Hepatocyte (in vitro differentiated cells): ENCODE measurements at regions not wholly inside any gene's neighbourhood (a gene's known extent, or its start where the extent isn't known, plus 50 kb on each side); places are given as distances from the start of the nearest gene placed in this dataset.

ENCODE experiments used
- DNase-seq: peaks from one replicate; pipeline ENCODE4 v3.0.0-alpha.2; 2016; ENCODE audit warnings: low spot score
- H2AFZ ChIP-seq: fragments of 200-600 bp; sonication (generic); 2 replicates; pipeline ENCODE4 v1.6.0; 2016; ENCODE audit warnings: antibody characterized with exemption, mild to moderate bottlenecking
- H3K27ac ChIP-seq: fragments of 200-600 bp; sonication (generic); 2 replicates; pipeline ENCODE4 v1.5.1; 2016; ENCODE audit warnings: mild to moderate bottlenecking
- H3K27me3 ChIP-seq: fragments of 200-600 bp; sonication (generic); 2 replicates; pipeline ENCODE4 v1.6.1; 2016
- H3K36me3 ChIP-seq: fragments of 200-600 bp; sonication (generic); replicated peaks from 2 replicates; pipeline ENCODE4 v1.5.1; 2016; ENCODE audit warnings: low read depth; ENCODE audit not compliant: insufficient read depth
- H3K4me1 ChIP-seq: fragments of 200-600 bp; sonication (generic); 2 replicates; pipeline ENCODE4 v1.5.1; 2016; ENCODE audit warnings: mild to moderate bottlenecking, moderate library complexity; ENCODE audit not compliant: insufficient read depth
- H3K4me2 ChIP-seq: fragments of 200-600 bp; sonication (generic); 2 replicates; pipeline ENCODE4 v1.6.0; 2016
- H3K4me3 ChIP-seq: fragments of 200-600 bp; sonication (generic); 2 replicates; pipeline ENCODE4 v1.5.1; 2016; ENCODE audit warnings: mild to moderate bottlenecking
- H3K79me2 ChIP-seq: fragments of 200-600 bp; sonication (generic); 2 replicates; pipeline ENCODE4 v1.6.0; 2017; ENCODE audit warnings: mild to moderate bottlenecking
- H3K9me2 ChIP-seq: fragments of 200-600 bp; sonication (generic); replicated peaks from 2 replicates; pipeline ENCODE4 v1.6.0; 2017; ENCODE audit warnings: mild to moderate bottlenecking; ENCODE audit not compliant: insufficient read depth
- H3K9me3 ChIP-seq: fragments of 200-600 bp; sonication (generic); 2 replicates; pipeline ENCODE4 v1.5.1; 2016; ENCODE audit warnings: low read depth, mild to moderate bottlenecking
- H4K20me1 ChIP-seq: fragments of 200-600 bp; sonication (generic); 2 replicates; pipeline ENCODE4 v1.6.0; 2016; ENCODE audit warnings: mild to moderate bottlenecking; ENCODE audit not compliant: insufficient read depth, poor library complexity, severe bottlenecking
- EZH2 ChIP-seq: fragments of 200-600 bp; sonication (generic); IDR thresholded peaks from 2 replicates; pipeline ENCODE4 v1.6.1; 2016; ENCODE audit warnings: antibody characterized with exemption, mild to moderate bottlenecking, borderline replicate concordance
- EZH2phosphoT487 ChIP-seq: fragments of 200-600 bp; sonication (generic); IDR thresholded peaks from one replicate; pipeline ENCODE4 v1.6.1; 2018; ENCODE audit warnings: antibody characterized with exemption, mild to moderate bottlenecking, low read depth, moderate library complexity; ENCODE audit not compliant: unreplicated experiment, severe bottlenecking
- whole genome bisulfite sequencing: methylation state at CpG from one replicate; pipeline ENCODE4 v1.1.6; 2016; ENCODE audit warnings: low lambda C conversion rate; ENCODE audit errors: missing lambda C conversion rate; 5-methylcytosine and 5-hydroxymethylcytosine counted together
- TF ChIP-seq, protein P1 (sequence below): fragments of 200-600 bp; sonication (generic); IDR thresholded peaks from 2 replicates; pipeline ENCODE4 v1.5.1; 2016; ENCODE audit warnings: antibody characterized with exemption, mild to moderate bottlenecking; ENCODE audit not compliant: poor library complexity

DNA sequence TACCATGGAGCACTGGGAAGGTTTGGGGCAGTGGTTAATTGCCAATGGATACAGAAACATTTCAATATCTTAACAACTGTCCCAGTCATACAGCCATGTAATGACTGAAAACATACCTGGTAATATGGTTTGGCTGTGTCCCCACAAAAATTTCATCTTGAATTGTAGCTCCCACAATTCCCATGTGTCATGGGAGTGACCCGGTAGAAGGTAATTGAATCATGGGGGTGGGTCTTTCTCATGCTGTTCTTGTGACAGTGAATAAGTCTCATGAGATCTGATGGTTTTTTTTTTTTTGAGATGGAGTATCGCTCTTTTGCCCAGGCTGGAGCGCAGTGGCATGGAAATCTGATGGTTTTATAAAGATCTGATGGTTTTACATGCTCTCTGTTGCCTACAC is 284.4 kb downstream of the TCF7L2 start:
- Histone ChIP-seq H2AFZ (no peak overlapping the region), H3K79me2 (no peaks in the 10 kb centered on the region), H3K36me3 (no peaks in the 10 kb centered on the region), H3K9me3 (no peaks in the 10 kb centered on the region), H3K4me1 (no peaks in the 10 kb centered on the region), H3K4me3 (no peak overlapping the region), H3K27ac (no peak overlapping the region), H3K4me2 (no peak overlapping the region), H3K27me3 (no peaks in the 10 kb centered on the region), H3K9me2 (no peaks in the 10 kb centered on the region), H4K20me1 (no peaks in the 10 kb centered on the region)
- 95% methylated on average over 3 of the region's 3 CpGs for WGBS
- TF ChIP-seq EZH2 (no peak), EZH2phosphoT487 (no peak)
- TF ChIP-seq, protein P1, sequence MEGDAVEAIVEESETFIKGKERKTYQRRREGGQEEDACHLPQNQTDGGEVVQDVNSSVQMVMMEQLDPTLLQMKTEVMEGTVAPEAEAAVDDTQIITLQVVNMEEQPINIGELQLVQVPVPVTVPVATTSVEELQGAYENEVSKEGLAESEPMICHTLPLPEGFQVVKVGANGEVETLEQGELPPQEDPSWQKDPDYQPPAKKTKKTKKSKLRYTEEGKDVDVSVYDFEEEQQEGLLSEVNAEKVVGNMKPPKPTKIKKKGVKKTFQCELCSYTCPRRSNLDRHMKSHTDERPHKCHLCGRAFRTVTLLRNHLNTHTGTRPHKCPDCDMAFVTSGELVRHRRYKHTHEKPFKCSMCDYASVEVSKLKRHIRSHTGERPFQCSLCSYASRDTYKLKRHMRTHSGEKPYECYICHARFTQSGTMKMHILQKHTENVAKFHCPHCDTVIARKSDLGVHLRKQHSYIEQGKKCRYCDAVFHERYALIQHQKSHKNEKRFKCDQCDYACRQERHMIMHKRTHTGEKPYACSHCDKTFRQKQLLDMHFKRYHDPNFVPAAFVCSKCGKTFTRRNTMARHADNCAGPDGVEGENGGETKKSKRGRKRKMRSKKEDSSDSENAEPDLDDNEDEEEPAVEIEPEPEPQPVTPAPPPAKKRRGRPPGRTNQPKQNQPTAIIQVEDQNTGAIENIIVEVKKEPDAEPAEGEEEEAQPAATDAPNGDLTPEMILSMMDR, result no peak
- no peak for DNase-seq

DNA sequence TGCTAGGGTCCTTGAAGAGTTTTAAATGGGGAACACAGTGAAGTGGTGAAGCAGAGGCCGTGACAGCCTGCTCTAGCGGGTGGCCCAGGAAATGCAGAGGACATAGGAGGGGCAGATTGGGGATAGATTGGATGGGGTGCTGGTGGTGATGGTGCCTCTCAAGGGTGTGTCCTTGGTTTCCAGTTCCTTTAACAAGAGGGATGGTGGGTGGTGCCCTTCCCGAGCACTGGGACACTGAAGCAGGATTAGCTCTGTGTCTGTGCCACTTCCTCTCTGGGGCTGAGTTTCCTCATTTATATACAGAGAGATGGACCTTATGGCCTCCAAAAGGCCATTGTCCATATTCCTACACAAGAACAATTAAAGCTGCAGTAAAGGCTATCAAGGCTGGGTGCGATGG is 285.5 kb downstream of the TCF7L2 start:
- Histone ChIP-seq H3K9me2 (no peaks in the 10 kb centered on the region), H3K79me2 (no peaks in the 10 kb centered on the region), H3K4me1 (no peaks in the 10 kb centered on the region), H4K20me1 (no peaks in the 10 kb centered on the region), H3K4me2 (no peak overlapping the region), H3K27ac (no peak overlapping the region), H3K36me3 (no peaks in the 10 kb centered on the region), H3K9me3 (no peaks in the 10 kb centered on the region), H2AFZ (no peak overlapping the region), H3K27me3 (no peaks in the 10 kb centered on the region), H3K4me3 (no peak overlapping the region)
- WGBS, result 91% methylated on average over 4 of the region's 4 CpGs
- TF ChIP-seq EZH2phosphoT487 (no peak), EZH2 (no peak)
- TF ChIP-seq, protein P1, result no peak
- DNase-seq, result no peak

DNA sequence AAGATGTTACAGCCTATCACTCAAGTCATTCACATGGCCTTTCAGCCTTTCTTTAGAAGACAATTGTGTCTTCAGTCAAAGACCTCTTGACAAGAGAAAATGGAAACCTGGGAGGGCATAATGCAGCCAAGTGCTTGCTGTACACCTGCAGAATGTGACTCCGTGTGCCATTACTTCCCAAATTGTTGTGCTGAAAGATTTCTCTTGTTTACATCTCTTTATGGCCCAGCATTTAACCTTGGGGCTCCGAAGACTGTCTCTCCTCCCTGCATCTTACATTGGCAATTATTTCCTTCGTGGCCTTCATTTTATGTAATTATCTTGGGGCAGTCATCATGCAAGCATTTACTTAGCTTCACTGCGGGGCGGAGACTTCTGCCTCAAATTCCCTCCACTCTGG is 287.0 kb downstream of the TCF7L2 start:
- Histone ChIP-seq H3K9me2 (no peaks in the 10 kb centered on the region), H3K36me3 (no peaks in the 10 kb centered on the region), H2AFZ (no peak overlapping the region), H3K27me3 (no peaks in the 10 kb centered on the region), H3K27ac (no peak overlapping the region), H3K79me2 (no peaks in the 10 kb centered on the region), H3K9me3 (no peaks in the 10 kb centered on the region), H3K4me3 (no peak overlapping the region), H3K4me1 (no peaks in the 10 kb centered on the region), H3K4me2 (no peak overlapping the region), H4K20me1 (no peaks in the 10 kb centered on the region)
- WGBS, result 90% methylated on average over 5 of the region's 5 CpGs
- TF ChIP-seq EZH2 (no peak), EZH2phosphoT487 (no peak)
- TF ChIP-seq, protein P1, result no peak
- no peak for DNase-seq
